Fibroblast of villous mesenchyme (primary cell): ENCODE measurements at regions not wholly inside any gene's neighbourhood (a gene's known extent, or its start where the extent isn't known, plus 50 kb on each side); places are given as distances from the start of the nearest gene placed in this dataset.
"Not testable (repeated sequence)": the region's sequence is repeated elsewhere in the genome, so short reads cannot be mapped to it uniquely, and the experiment has no call there.

ENCODE experiments used
- DNase-seq: peaks from one replicate; pipeline ENCODE4 v3.0.0-alpha.2; 2010; ENCODE audit warnings: low read depth
- H3K4me3 ChIP-seq: 2 replicates; pipeline ENCODE4 v1.5.1; 2011; ENCODE audit warnings: low read depth, mild to moderate bottlenecking, low read length
- CTCF ChIP-seq: IDR thresholded peaks from 2 replicates; pipeline ENCODE4 v1.5.1; 2012; ENCODE audit warnings: low read depth, mild to moderate bottlenecking, low read length; ENCODE audit not compliant: insufficient read depth

GRCh38 chr19:56976300-56976699 lies 135.8 kb upstream of the PEG3 start:
- no peak for DNase-seq
- H3K4me3 ChIP-seq = no peak overlapping the region
- no peak for TF ChIP-seq CTCF

- no peak for TF ChIP-seq CTCF
- no peak overlapping the region for H3K4me3 ChIP-seq
Observed at GRCh38 chr19:56976995-56977906, 136.7 kb upstream of the PEG3 start.

GRCh38 chr19:56978023-56978565 lies 137.6 kb upstream of the PEG3 start:
- no peak overlapping the region for H3K4me3 ChIP-seq
- no peak for DNase-seq
- TF ChIP-seq CTCF = no peak

More at GRCh38 chr19:56976995-56977906, 136.7 kb upstream of the PEG3 start:
- no peak for DNase-seq

- not testable (repeated sequence) for DNase-seq, H3K4me3 ChIP-seq
Observed at GRCh38 chr19:56980326-56980725, 139.5 kb upstream of the USP29 start.

- TF ChIP-seq CTCF = no peak
- no peak for DNase-seq
- no peak overlapping the region for H3K4me3 ChIP-seq
Observed at GRCh38 chr19:56980906-56981305, 138.9 kb upstream of the USP29 start.

GRCh38 chr19:56981440-56981839 lies 138.3 kb upstream of the USP29 start:
- H3K4me3 ChIP-seq, DNase-seq: not testable (repeated sequence)

- no peak for DNase-seq
- no peak for TF ChIP-seq CTCF
- H3K4me3 ChIP-seq = no peak overlapping the region
Observed at GRCh38 chr19:56983171-56983570, 136.6 kb upstream of the USP29 start.

- no peak for DNase-seq
- H3K4me3 ChIP-seq = no peak overlapping the region
- TF ChIP-seq CTCF = no peak
Observed at GRCh38 chr19:56983804-56984203, 136.0 kb upstream of the USP29 start.
